OCI-LY3 (cell line): ENCODE measurements at regions not wholly inside any gene's neighbourhood (a gene's known extent, or its start where the extent isn't known, plus 50 kb on each side); places are given as distances from the start of the nearest gene placed in this dataset.

Experiments
- CTCF ChIP-seq: fragments of 200-600, 300-600 bp; sonication (generic); IDR thresholded peaks from 2 replicates; pipeline ENCODE4 v1.5.1; 2014; ENCODE audit warnings: antibody characterized with exemption, low read length, low read depth
- EZH2phosphoT487 ChIP-seq: fragments of 200-600 bp; shearing (Covaris generic); IDR thresholded peaks from 2 replicates; pipeline ENCODE4 v1.6.1; 2018; ENCODE audit warnings: antibody characterized with exemption, mixed run types, low read depth

GRCh38 chr5:74332006-74332405, 308.5 kb downstream of the ENC1 start:
- TF ChIP-seq CTCF, result no peak
- TF ChIP-seq EZH2phosphoT487, result no peak
